Trophoblast cell (in vitro differentiated cells and primary cell): ENCODE measurements at regions not wholly inside any gene's neighbourhood (a gene's known extent, or its start where the extent isn't known, plus 50 kb on each side); places are given as distances from the start of the nearest gene placed in this dataset.

Source experiments
- DNase-seq, 2 donors: peaks; one replicate each; pipeline ENCODE4 v3.0.0-alpha.2; 2016
- H2AFZ ChIP-seq: 2 replicates; pipeline ENCODE4 v1.6.1; 2013; ENCODE audit warnings: low read length, moderate library complexity, mild to moderate bottlenecking; ENCODE audit not compliant: insufficient read depth, poor library complexity
- H2AK5ac ChIP-seq: 2 replicates; pipeline ENCODE4 v1.6.1; 2013; ENCODE audit warnings: mild to moderate bottlenecking, low read length
- H2BK120ac ChIP-seq: 2 replicates; pipeline ENCODE4 v1.6.1; 2013; ENCODE audit warnings: low read length, mild to moderate bottlenecking, moderate library complexity; ENCODE audit not compliant: insufficient read depth, poor library complexity
- H2BK12ac ChIP-seq: 2 replicates; pipeline ENCODE4 v1.6.1; 2013; ENCODE audit warnings: mild to moderate bottlenecking, low read length, moderate library complexity
- H2BK5ac ChIP-seq: 2 replicates; pipeline ENCODE4 v1.6.1; 2013; ENCODE audit warnings: low read length, low read depth, moderate library complexity, mild to moderate bottlenecking; ENCODE audit not compliant: poor library complexity
- H3K14ac ChIP-seq: 2 replicates; pipeline ENCODE4 v1.6.1; 2013; ENCODE audit warnings: mild to moderate bottlenecking, low read length
- H3K18ac ChIP-seq: 2 replicates; pipeline ENCODE4 v1.6.1; 2013; ENCODE audit warnings: mild to moderate bottlenecking, low read length
- H3K23ac ChIP-seq: 2 replicates; pipeline ENCODE4 v1.6.1; 2013; ENCODE audit warnings: low read length
- H3K27ac ChIP-seq: 2 replicates; pipeline ENCODE4 v1.5.1; 2013; ENCODE audit warnings: low read depth, mild to moderate bottlenecking, inconsistent platforms, low read length, moderate library complexity
- H3K27me3 ChIP-seq: 2 replicates; pipeline ENCODE4 v1.6.1; 2013; ENCODE audit warnings: inconsistent platforms, mild to moderate bottlenecking, low read length, moderate library complexity; ENCODE audit not compliant: insufficient read depth
- H3K36me3 ChIP-seq, 2 experiments: 1 replicate in 1 of 2; 2 replicates in 1 of 2; pipeline ENCODE4 v1.6.1; 2013; ENCODE audit warnings: low read length in 2 of 2, mild to moderate bottlenecking in 2 of 2, moderate library complexity in 1 of 2; ENCODE audit not compliant: insufficient read depth in 2 of 2, control insufficient read depth in 1 of 2
- H3K4ac ChIP-seq: 2 replicates; pipeline ENCODE4 v1.6.1; 2013; ENCODE audit warnings: low read depth, mild to moderate bottlenecking, low read length, moderate library complexity
- H3K4me1 ChIP-seq, 2 experiments: 1 replicate in 1 of 2; 2 replicates in 1 of 2; pipeline ENCODE4 v1.6.1; 2013; ENCODE audit warnings: low read length in 2 of 2, mild to moderate bottlenecking in 2 of 2, moderate library complexity in 1 of 2; ENCODE audit not compliant: insufficient read depth in 2 of 2, control insufficient read depth in 1 of 2
- H3K4me2 ChIP-seq: 2 replicates; pipeline ENCODE4 v1.6.1; 2013; ENCODE audit warnings: inconsistent platforms, mild to moderate bottlenecking, low read length, moderate library complexity
- H3K4me3 ChIP-seq: 2 replicates; pipeline ENCODE4 v1.5.1; 2013; ENCODE audit warnings: mild to moderate bottlenecking, low read depth, low read length, inconsistent platforms
- H3K79me1 ChIP-seq: one replicate; pipeline ENCODE4 v1.6.1; 2013; ENCODE audit warnings: low read length
- H3K79me2 ChIP-seq: 2 replicates; pipeline ENCODE4 v1.6.1; 2013; ENCODE audit warnings: low read length, mild to moderate bottlenecking; ENCODE audit not compliant: control insufficient read depth, insufficient read depth, poor library complexity
- H3K9ac ChIP-seq: 2 replicates; pipeline ENCODE4 v1.6.1; 2013; ENCODE audit warnings: mild to moderate bottlenecking, low read length
- H3K9me3 ChIP-seq: 2 replicates; pipeline ENCODE4 v1.6.1; 2013; ENCODE audit warnings: low read depth, mild to moderate bottlenecking, control low read depth, inconsistent platforms, low read length; ENCODE audit not compliant: insufficient read depth
- H4K12ac ChIP-seq: 2 replicates; pipeline ENCODE4 v1.6.1; 2013; ENCODE audit warnings: low read depth, mild to moderate bottlenecking, low read length, moderate library complexity
- H4K8ac ChIP-seq: 2 replicates; pipeline ENCODE4 v1.6.1; 2013; ENCODE audit warnings: low read depth, mild to moderate bottlenecking, low read length, moderate library complexity
- H4K91ac ChIP-seq: one replicate; pipeline ENCODE4 v1.6.1; 2013; ENCODE audit warnings: low read depth, mild to moderate bottlenecking, low read length, moderate library complexity
- WGBS: extraction: QIAGEN DNeasy Blood & Tissue Kit; methylation state at CpG from one replicate; pipeline ENCODE4 v1.1.7; 2013; ENCODE audit warnings: missing lambda C conversion rate; ENCODE audit not compliant: insufficient read length, insufficient coverage; ENCODE audit errors: extremely low coverage; 5-methylcytosine and 5-hydroxymethylcytosine counted together

DNA sequence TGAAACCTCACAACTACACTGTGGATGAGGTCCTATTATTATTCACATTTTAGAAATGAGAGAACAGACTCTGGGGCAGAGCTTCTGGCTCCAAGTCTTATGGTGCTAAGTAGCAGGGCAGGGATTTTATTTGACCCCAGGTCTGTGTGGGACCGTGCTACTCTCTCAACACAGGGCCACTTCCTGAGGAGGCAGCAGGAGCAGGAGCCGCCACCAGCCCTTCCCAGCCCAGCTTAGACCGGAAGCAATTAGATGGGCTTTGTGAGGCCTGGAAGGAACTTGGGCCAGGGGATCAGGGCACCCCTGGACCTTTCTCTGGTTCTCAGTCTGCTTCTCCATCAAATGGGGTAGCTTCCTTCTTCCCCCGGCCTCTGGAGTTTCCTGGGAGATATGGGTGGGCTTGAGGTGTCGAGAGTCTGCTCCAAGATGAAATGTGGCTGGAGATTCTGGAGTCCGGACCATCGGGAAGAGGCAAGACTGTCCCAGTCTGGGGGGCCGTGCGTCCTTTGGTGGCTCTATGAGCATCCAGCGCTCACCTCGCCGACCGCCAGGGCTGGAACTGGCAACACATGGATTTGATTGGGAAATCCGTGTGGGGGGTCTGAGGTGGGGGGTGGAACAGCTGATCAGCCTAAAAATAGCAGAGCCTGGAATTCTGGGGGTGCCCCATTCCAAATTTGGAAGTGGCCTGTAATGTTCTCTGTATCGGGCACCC, 136.8 kb downstream of the FOXD2 start:
- Histone ChIP-seq H4K91ac (no peak overlapping the region), H2BK120ac (no peak overlapping the region), H3K27me3 (no peaks in the 10 kb centered on the region), H4K12ac (no peak overlapping the region), H3K4me1 (peaks cover 4 to 12% of the 10 kb centered on the region in 2 experiments), H3K79me1 (no peaks in the 10 kb centered on the region), H3K79me2 (no peaks in the 10 kb centered on the region), H3K4me3 (no peak overlapping the region), H3K23ac (no peak overlapping the region), H2AK5ac (no peak overlapping the region), H3K36me3 (no peaks in the 10 kb centered on the region), H3K14ac (no peak overlapping the region), H4K8ac (no peak overlapping the region), H3K4me2 (no peak overlapping the region), H3K9me3 (no peaks in the 10 kb centered on the region), H3K27ac (no peak overlapping the region), H2BK5ac (no peak overlapping the region), H3K9ac (no peak overlapping the region), H3K4ac (no peak overlapping the region), H3K18ac (no peak overlapping the region), H2AFZ (no peak overlapping the region), H2BK12ac (no peak overlapping the region)
- no CpG with 5 or more reads among the region's 15 CpGs for WGBS
- DNase-seq, result no peak

DNA sequence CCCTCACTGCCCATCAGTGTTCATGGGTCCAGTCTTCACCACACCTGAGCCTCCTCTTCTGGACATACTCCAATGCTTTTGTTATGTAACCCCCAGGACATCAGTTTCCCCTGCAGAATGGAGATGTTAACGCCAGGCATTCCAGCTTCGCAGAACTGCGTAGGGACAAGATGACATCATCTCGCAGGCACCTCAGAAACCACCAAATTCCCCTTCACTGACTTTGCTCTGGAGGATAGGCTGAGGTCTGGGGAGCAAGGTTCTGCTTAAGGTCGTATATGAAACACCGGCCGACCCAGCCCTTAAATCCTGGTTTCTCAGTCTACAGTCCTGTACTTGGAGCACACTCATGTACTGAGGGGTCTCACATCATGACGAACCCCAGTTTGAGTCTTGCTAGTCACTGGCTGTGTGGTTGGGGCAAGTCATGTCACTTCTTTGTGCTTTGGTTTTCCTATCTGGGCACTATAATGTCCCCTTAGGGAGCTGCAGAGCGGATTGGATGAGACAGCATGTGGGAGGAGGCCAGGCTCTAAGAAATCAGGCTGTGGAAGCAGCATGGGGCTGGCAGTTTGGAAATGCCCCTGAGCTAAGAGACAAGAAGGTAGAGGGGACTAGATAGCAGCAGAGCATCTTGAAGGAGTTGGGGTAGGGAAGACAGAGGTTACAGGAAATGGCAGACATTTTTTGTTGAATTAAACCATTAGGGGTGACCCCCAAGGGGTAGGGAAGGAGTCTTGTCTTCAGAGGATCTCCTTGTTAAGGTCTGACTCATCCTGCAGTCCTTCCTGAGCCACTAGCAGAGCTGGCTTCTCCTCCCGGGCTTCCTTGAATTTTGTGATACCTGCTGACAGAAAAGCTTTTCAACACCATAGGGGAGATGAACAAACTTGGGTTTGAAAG, 138.3 kb downstream of the FOXD2 start:
- WGBS, result no CpG with 5 or more reads among the region's 10 CpGs
- peaks cover 4 to 10% of the 10 kb centered on the region in 2 experiments for H3K4me1 ChIP-seq
- H3K79me1 ChIP-seq, result no peaks in the 10 kb centered on the region
- H3K27me3 ChIP-seq, result no peaks in the 10 kb centered on the region
- no peak overlapping the region for H3K23ac ChIP-seq
- no peak overlapping the region for H2BK12ac ChIP-seq
- H3K4ac ChIP-seq, result no peak overlapping the region
- H3K18ac ChIP-seq, result no peak overlapping the region
- no peaks in the 10 kb centered on the region for H3K9me3 ChIP-seq
- H2BK5ac ChIP-seq, result no peak overlapping the region
- no peak overlapping the region for H3K27ac ChIP-seq
- H2AK5ac ChIP-seq, result no peak overlapping the region
- DNase-seq, result no peak
- no peaks in the 10 kb centered on the region for H3K36me3 ChIP-seq
- H4K91ac ChIP-seq, result no peak overlapping the region
- no peak overlapping the region for H3K9ac ChIP-seq
- H4K12ac ChIP-seq, result no peak overlapping the region
- no peak overlapping the region for H3K4me2 ChIP-seq
- H3K4me3 ChIP-seq, result no peak overlapping the region
- no peak overlapping the region for H3K14ac ChIP-seq
- H2AFZ ChIP-seq, result no peak overlapping the region
- no peak overlapping the region for H4K8ac ChIP-seq
- no peak overlapping the region for H2BK120ac ChIP-seq
- no peaks in the 10 kb centered on the region for H3K79me2 ChIP-seq

DNA sequence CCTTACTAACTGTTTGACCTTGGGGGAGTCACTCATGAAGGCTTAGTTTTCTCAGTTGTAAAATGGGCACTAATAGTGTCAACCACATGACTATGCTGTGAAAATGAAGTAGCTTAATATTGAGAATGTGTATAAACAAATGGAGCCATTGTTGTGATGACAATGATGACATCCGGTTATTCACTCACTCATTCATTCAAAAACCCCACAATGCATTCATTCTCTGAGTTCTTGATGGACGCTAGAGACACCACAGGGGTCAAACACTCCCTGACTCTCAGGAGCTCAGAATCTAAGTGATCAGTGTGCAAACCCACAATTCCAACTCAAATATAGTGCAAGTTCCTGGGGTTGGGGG, 138.9 kb downstream of the FOXD2 start:
- H2BK5ac ChIP-seq, result no peak overlapping the region
- H2AFZ ChIP-seq, result no peak overlapping the region
- H3K4me1 ChIP-seq, result peaks cover 4 to 10% of the 10 kb centered on the region in 2 experiments
- no peak overlapping the region for H3K23ac ChIP-seq
- H3K79me2 ChIP-seq, result no peaks in the 10 kb centered on the region
- no peak overlapping the region for H2BK12ac ChIP-seq
- H4K91ac ChIP-seq, result no peak overlapping the region
- no peak overlapping the region for H3K18ac ChIP-seq
- DNase-seq, result no peak
- no peak overlapping the region for H3K9ac ChIP-seq
- H4K12ac ChIP-seq, result no peak overlapping the region
- H3K27ac ChIP-seq, result no peak overlapping the region
- no peaks in the 10 kb centered on the region for H3K36me3 ChIP-seq
- H3K9me3 ChIP-seq, result no peaks in the 10 kb centered on the region
- no peak overlapping the region for H3K4me2 ChIP-seq
- no peaks in the 10 kb centered on the region for H3K27me3 ChIP-seq
- no peak overlapping the region for H4K8ac ChIP-seq
- WGBS, result no CpG with 5 or more reads among the region's 2 CpGs
- H3K14ac ChIP-seq, result no peak overlapping the region
- no peak overlapping the region for H2AK5ac ChIP-seq
- H2BK120ac ChIP-seq, result no peak overlapping the region
- no peaks in the 10 kb centered on the region for H3K79me1 ChIP-seq
- no peak overlapping the region for H3K4ac ChIP-seq
- H3K4me3 ChIP-seq, result no peak overlapping the region

DNA sequence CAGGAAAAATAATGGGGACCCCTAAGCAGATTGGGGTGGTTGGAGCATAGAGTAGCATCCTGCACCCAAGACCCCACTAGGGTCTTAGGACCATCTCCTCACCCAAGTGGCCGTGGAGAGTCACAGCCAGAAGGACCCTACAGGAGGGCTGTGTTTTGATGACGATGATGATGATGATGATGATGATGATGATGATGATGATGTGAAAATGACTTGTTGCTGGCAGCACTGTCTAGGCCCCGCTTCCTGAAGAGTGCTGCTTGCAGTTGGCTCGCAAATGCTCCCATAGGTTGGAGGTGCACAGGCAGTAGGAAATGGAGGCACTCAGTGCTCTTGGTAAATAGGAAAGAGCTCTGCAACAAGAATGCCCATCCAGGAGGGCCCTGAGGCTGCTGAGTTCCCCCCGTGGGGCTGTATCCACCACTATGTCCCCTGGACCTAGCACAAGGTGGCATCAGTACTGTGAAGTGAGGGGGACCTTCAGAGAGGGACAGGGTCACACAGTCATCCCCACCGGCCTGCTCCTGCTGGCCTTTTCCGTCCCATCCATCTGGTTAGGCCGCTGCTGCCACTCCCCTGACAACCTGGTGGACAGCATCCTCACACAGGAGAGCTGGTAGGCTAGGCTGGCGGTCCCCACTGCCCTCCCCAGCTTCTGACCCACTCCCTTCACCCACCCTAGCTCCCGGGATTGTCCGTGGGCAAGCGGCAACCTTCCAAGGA, 139.6 kb downstream of the FOXD2 start:
- Histone ChIP-seq H2AK5ac (no peak overlapping the region), H2BK120ac (no peak overlapping the region), H3K79me1 (no peaks in the 10 kb centered on the region), H4K12ac (no peak overlapping the region), H2BK5ac (no peak overlapping the region), H3K27me3 (no peaks in the 10 kb centered on the region), H4K91ac (no peak overlapping the region), H2AFZ (no peak overlapping the region), H3K4me3 (no peak overlapping the region), H2BK12ac (no peak overlapping the region), H3K79me2 (no peaks in the 10 kb centered on the region), H4K8ac (no peak overlapping the region), H3K27ac (no peak overlapping the region), H3K36me3 (no peaks in the 10 kb centered on the region), H3K9me3 (no peaks in the 10 kb centered on the region), H3K4ac (no peak overlapping the region), H3K9ac (no peak overlapping the region), H3K4me2 (no peak overlapping the region), H3K23ac (no peak overlapping the region), H3K4me1 (peaks cover 4 to 10% of the 10 kb centered on the region in 2 experiments), H3K18ac (no peak overlapping the region), H3K14ac (no peak overlapping the region)
- DNase-seq, result no peak
- no CpG with 5 or more reads among the region's 12 CpGs for WGBS
